Stimulated activated CD4-positive, alpha-beta T cell treated with anti-CD3 and anti-CD28 coated beads, Interleukin-15, amount 100 ng/mL, for 48 hours (primary cell): ENCODE measurements at regions not wholly inside any gene's neighbourhood (a gene's known extent, or its start where the extent isn't known, plus 50 kb on each side); places are given as distances from the start of the nearest gene placed in this dataset.

Experiments
- DNase-seq, 2 donors: peaks; one replicate each; pipeline ENCODE4 v3.0.0-alpha.2; 2020; ENCODE audit warnings: low read depth in 2 of 2

- no peak for DNase-seq
Observed at GRCh38 chr3:18827664-18828063, 320.6 kb upstream of the KCNH8 start.

- DNase-seq: no peak
Observed at GRCh38 chr3:18825665-18826064, 322.6 kb upstream of the KCNH8 start.

- no peak for DNase-seq
Observed at GRCh38 chr3:18813300-18813699, 335.0 kb upstream of the KCNH8 start.

GRCh38 chr3:18812316-18812715, 336.0 kb upstream of the KCNH8 start:
- no peak for DNase-seq

- no peak for DNase-seq
Observed at GRCh38 chr3:18810306-18810661, 338.0 kb upstream of the KCNH8 start.

GRCh38 chr3:18809640-18810305, 338.5 kb upstream of the KCNH8 start:
- no peak for DNase-seq

- DNase-seq: no peak
Observed at GRCh38 chr3:18808429-18808828, 339.9 kb upstream of the KCNH8 start.

- no peak for DNase-seq
Observed at GRCh38 chr3:18807593-18807992, 340.7 kb upstream of the KCNH8 start.

- DNase-seq: no peak
Observed at GRCh38 chr3:18806633-18807032, 341.7 kb upstream of the KCNH8 start.

GRCh38 chr3:18797378-18797777, 350.9 kb upstream of the KCNH8 start:
- DNase-seq: no peak

GRCh38 chr3:18795078-18795477, 353.2 kb upstream of the KCNH8 start:
- DNase-seq: no peak

GRCh38 chr3:18791752-18792151, 356.6 kb upstream of the KCNH8 start:
- DNase-seq: no peak

- DNase-seq: no peak
Observed at GRCh38 chr3:18791182-18791581, 357.1 kb upstream of the KCNH8 start.

GRCh38 chr3:18790384-18790783, 357.9 kb upstream of the KCNH8 start:
- DNase-seq: no peak

GRCh38 chr3:18789734-18790133, 358.6 kb upstream of the KCNH8 start:
- DNase-seq: no peak

GRCh38 chr3:18787441-18787840, 360.9 kb upstream of the KCNH8 start:
- DNase-seq: no peak

- DNase-seq: no peak
Observed at GRCh38 chr3:18786650-18787323, 361.5 kb upstream of the KCNH8 start.

GRCh38 chr3:18782191-18782590, 357.1 kb upstream of the SATB1 start:
- no peak for DNase-seq

GRCh38 chr3:18780959-18781358, 355.8 kb upstream of the SATB1 start:
- DNase-seq: no peak

- DNase-seq: no peak
Observed at GRCh38 chr3:18779704-18780103, 354.6 kb upstream of the SATB1 start.

- no peak for DNase-seq
Observed at GRCh38 chr3:18778598-18778997, 353.5 kb upstream of the SATB1 start.

- no peak for DNase-seq
Observed at GRCh38 chr3:18778094-18778493, 353.0 kb upstream of the SATB1 start.

GRCh38 chr3:18775501-18775900, 350.4 kb upstream of the SATB1 start:
- DNase-seq: no peak
